Loucy (cell line): ENCODE measurements at regions not wholly inside any gene's neighbourhood (a gene's known extent, or its start where the extent isn't known, plus 50 kb on each side); places are given as distances from the start of the nearest gene placed in this dataset.

Experiments
- H2AFZ ChIP-seq: fragments of 200-600 bp; sonication (generic); 2 replicates; pipeline ENCODE4 v1.6.0; 2016; ENCODE audit warnings: antibody characterized with exemption, mild to moderate bottlenecking, low read length, moderate library complexity
- H3F3A ChIP-seq: fragments of 200-600 bp; 2 replicates; pipeline ENCODE4 v1.6.0; 2016; ENCODE audit warnings: antibody characterized with exemption, low read depth, mild to moderate bottlenecking
- H3K27me3 ChIP-seq: fragments of 200-600 bp; sonication (generic); 2 replicates; pipeline ENCODE4 v1.6.1; 2014; ENCODE audit warnings: low read length, mild to moderate bottlenecking; ENCODE audit not compliant: insufficient read depth, poor library complexity, severe bottlenecking
- H3K36me3 ChIP-seq: fragments of 200-600 bp; sonication (generic); 2 replicates; pipeline ENCODE4 v1.6.1; 2016; ENCODE audit warnings: low read length; ENCODE audit not compliant: insufficient read depth
- H3K4me1 ChIP-seq: fragments of 200-600 bp; sonication (generic); 2 replicates; pipeline ENCODE4 v1.5.1; 2014; ENCODE audit warnings: low read length, mild to moderate bottlenecking; ENCODE audit not compliant: insufficient read depth, poor library complexity, severe bottlenecking
- H3K4me2 ChIP-seq: fragments of 200-600 bp; sonication (generic); 2 replicates; pipeline ENCODE4 v1.6.0; 2014; ENCODE audit warnings: antibody characterized with exemption, low read length, low read depth, mild to moderate bottlenecking; ENCODE audit not compliant: poor library complexity, severe bottlenecking
- H3K4me3 ChIP-seq: fragments of 200-600 bp; sonication (generic); 2 replicates; pipeline ENCODE4 v1.5.1; 2014; ENCODE audit warnings: low read length, mild to moderate bottlenecking, mixed read lengths; ENCODE audit not compliant: poor library complexity, severe bottlenecking
- H3K79me2 ChIP-seq: fragments of 200-600 bp; sonication (generic); 2 replicates; pipeline ENCODE4 v1.6.1; 2014; ENCODE audit warnings: low read length; ENCODE audit not compliant: insufficient read depth
- H3K9ac ChIP-seq: fragments of 200-600 bp; sonication (generic); 2 replicates; pipeline ENCODE4 v1.6.0; 2014; ENCODE audit warnings: mild to moderate bottlenecking, low read depth, low read length, moderate library complexity; ENCODE audit not compliant: poor library complexity, severe bottlenecking
- H3K9me2 ChIP-seq: fragments of 200-600 bp; sonication (generic); replicated peaks from 2 replicates; pipeline ENCODE4 v1.6.1; 2016; ENCODE audit warnings: low read depth, low read length, mixed read lengths
- H3K9me3 ChIP-seq: fragments of 200-600 bp; sonication (generic); 2 replicates; pipeline ENCODE4 v1.6.1; 2014; ENCODE audit warnings: mild to moderate bottlenecking, antibody characterized with exemption, low read length, low read depth; ENCODE audit not compliant: insufficient read depth
- H4K20me1 ChIP-seq: fragments of 200-600 bp; sonication (generic); 2 replicates; pipeline ENCODE4 v1.6.0; 2014; ENCODE audit warnings: antibody characterized with exemption, low read length, mild to moderate bottlenecking; ENCODE audit not compliant: insufficient read depth, poor library complexity, severe bottlenecking
- CTCF ChIP-seq: fragments of 200-600 bp; sonication (generic); conservative IDR thresholded peaks from 2 replicates; pipeline ENCODE4 v1.5.1; 2014; ENCODE audit warnings: mild to moderate bottlenecking, antibody characterized with exemption, low read length
- EZH2phosphoT487 ChIP-seq: fragments of 200-600 bp; IDR thresholded peaks from 2 replicates; pipeline ENCODE4 v1.6.1; 2018; ENCODE audit warnings: antibody characterized with exemption, mild to moderate bottlenecking, moderate library complexity, borderline replicate concordance

GRCh38 chr9:134253606-134254205, 72.5 kb upstream of the RXRA start:
- H3K27me3 ChIP-seq = no peaks in the 10 kb centered on the region

GRCh38 chr9:134258332-134258731, 67.9 kb upstream of the RXRA start:
- Histone ChIP-seq H3K27me3 (no peaks in the 10 kb centered on the region), H3K4me1 (no peaks in the 10 kb centered on the region), H3K4me2 (no peak overlapping the region), H3K4me3 (no peak overlapping the region), H3K79me2 (no peaks in the 10 kb centered on the region), H3K9me2 (no peaks in the 10 kb centered on the region), H4K20me1 (no peaks in the 10 kb centered on the region), H2AFZ (no peak overlapping the region), H3F3A (no peaks in the 10 kb centered on the region), H3K36me3 (no peaks in the 10 kb centered on the region), H3K9ac (no peak overlapping the region), H3K9me3 (no peaks in the 10 kb centered on the region)
- no peak for TF ChIP-seq EZH2phosphoT487
- no peak for TF ChIP-seq CTCF

More at GRCh38 chr9:134253606-134254205, 72.5 kb upstream of the RXRA start:
- Histone ChIP-seq H2AFZ (no peak overlapping the region), H3K9ac (no peak overlapping the region), H3K9me2 (no peaks in the 10 kb centered on the region), H3K79me2 (no peaks in the 10 kb centered on the region), H3K36me3 (no peaks in the 10 kb centered on the region), H3K4me1 (no peaks in the 10 kb centered on the region), H3F3A (no peaks in the 10 kb centered on the region), H3K4me3 (no peak overlapping the region), H4K20me1 (no peaks in the 10 kb centered on the region), H3K4me2 (no peak overlapping the region), H3K9me3 (no peaks in the 10 kb centered on the region)
- no peak for TF ChIP-seq CTCF

GRCh38 chr9:134258828-134259546, 67.3 kb upstream of the RXRA start:
- TF ChIP-seq CTCF (no peak), EZH2phosphoT487 (no peak)
- H3K9me2 ChIP-seq = no peaks in the 10 kb centered on the region
- H3K27me3 ChIP-seq = no peaks in the 10 kb centered on the region
- H3K79me2 ChIP-seq = no peaks in the 10 kb centered on the region
- no peaks in the 10 kb centered on the region for H3F3A ChIP-seq
- no peaks in the 10 kb centered on the region for H4K20me1 ChIP-seq
- H3K4me2 ChIP-seq = no peak overlapping the region
- H3K4me1 ChIP-seq = no peaks in the 10 kb centered on the region
- no peak overlapping the region for H3K9ac ChIP-seq
- no peak overlapping the region for H3K4me3 ChIP-seq
- no peaks in the 10 kb centered on the region for H3K36me3 ChIP-seq
- H3K9me3 ChIP-seq = no peaks in the 10 kb centered on the region
- H2AFZ ChIP-seq = no peak overlapping the region
